HEK293 (cell line): ENCODE measurements at regions not wholly inside any gene's neighbourhood (a gene's known extent, or its start where the extent isn't known, plus 50 kb on each side); places are given as distances from the start of the nearest gene placed in this dataset.

Experiments
- CTCF ChIP-seq: fragments of 450-650 bp; formaldehyde crosslinking; IDR thresholded peaks from 2 replicates; pipeline ENCODE4 v1.5.1; 2016; ENCODE audit warnings: missing biosample characterization, missing genetic modification characterization
- ZNF121 ChIP-seq: fragments of 450-650 bp; formaldehyde crosslinking; IDR thresholded peaks from 2 replicates; pipeline ENCODE4 v1.5.1; 2016; ENCODE audit warnings: missing biosample characterization, missing genetic modification characterization
- ZNF274 ChIP-seq, 2 experiments: fragments of 200-500 bp in 1 of 2; fragments of 450-650 bp in 1 of 2; sonication (Bioruptor generic) in 1 of 2; formaldehyde crosslinking in 1 of 2; IDR thresholded peaks; 2 replicates each; pipeline versions ENCODE4 v1.5.1 to v1.6.1; 2014 to 2016; ENCODE audit warnings: borderline replicate concordance in 1 of 2, inconsistent platforms in 1 of 2, low read length in 1 of 2, missing biosample characterization in 1 of 2, missing genetic modification characterization in 1 of 2
- ZNF48 ChIP-seq: fragments of 450-650 bp; formaldehyde crosslinking; IDR thresholded peaks from 2 replicates; pipeline ENCODE4 v1.5.1; 2016; ENCODE audit warnings: missing biosample characterization, missing genetic modification characterization
- ZNF664 ChIP-seq: fragments of 450-650 bp; formaldehyde crosslinking; IDR thresholded peaks from 2 replicates; pipeline ENCODE4 v1.5.1; 2016; ENCODE audit warnings: missing biosample characterization, missing genetic modification characterization

- no peak for TF ChIP-seq ZNF48 (tag by site-specific recombination)
- no peak for TF ChIP-seq ZNF274 (IDR thresholded peaks at IDR 0.05; ENCODE audit: low read length)
- TF ChIP-seq ZNF274 (tag by site-specific recombination; IDR thresholded peaks at IDR 0.05; ENCODE audit: borderline replicate concordance), result no peak
- TF ChIP-seq ZNF121, result no peak
- TF ChIP-seq CTCF (tag by site-specific recombination), result no peak
- no peak for TF ChIP-seq ZNF664 (tag by site-specific recombination)
Measured at GRCh38 chr6:79137671-79138070, 59.6 kb upstream of the PHIP start.
